D721Med (cell line): ENCODE measurements at regions not wholly inside any gene's neighbourhood (a gene's known extent, or its start where the extent isn't known, plus 50 kb on each side); places are given as distances from the start of the nearest gene placed in this dataset.

Experiments
- DNase-seq: peaks from one replicate; pipeline ENCODE4 v3.0.0; 2011; ENCODE audit warnings: low spot score; ENCODE audit not compliant: insufficient read length
- FAIRE-seq: peaks from 2 replicates; lab custom pipeline; 2011; peaks lifted over from hg19 to GRCh38; lab: Jason Lieb, UNC
- TF ChIP-seq, protein P1 (sequence below): IDR thresholded peaks from 2 replicates; pipeline ENCODE4 v1.5.1; 2012; ENCODE audit warnings: mild to moderate bottlenecking, control low read depth; ENCODE audit not compliant: insufficient read depth; ENCODE audit errors: missing control alignments

- DNase-seq (no peak), FAIRE-seq (no peak)
- TF ChIP-seq, protein P1, sequence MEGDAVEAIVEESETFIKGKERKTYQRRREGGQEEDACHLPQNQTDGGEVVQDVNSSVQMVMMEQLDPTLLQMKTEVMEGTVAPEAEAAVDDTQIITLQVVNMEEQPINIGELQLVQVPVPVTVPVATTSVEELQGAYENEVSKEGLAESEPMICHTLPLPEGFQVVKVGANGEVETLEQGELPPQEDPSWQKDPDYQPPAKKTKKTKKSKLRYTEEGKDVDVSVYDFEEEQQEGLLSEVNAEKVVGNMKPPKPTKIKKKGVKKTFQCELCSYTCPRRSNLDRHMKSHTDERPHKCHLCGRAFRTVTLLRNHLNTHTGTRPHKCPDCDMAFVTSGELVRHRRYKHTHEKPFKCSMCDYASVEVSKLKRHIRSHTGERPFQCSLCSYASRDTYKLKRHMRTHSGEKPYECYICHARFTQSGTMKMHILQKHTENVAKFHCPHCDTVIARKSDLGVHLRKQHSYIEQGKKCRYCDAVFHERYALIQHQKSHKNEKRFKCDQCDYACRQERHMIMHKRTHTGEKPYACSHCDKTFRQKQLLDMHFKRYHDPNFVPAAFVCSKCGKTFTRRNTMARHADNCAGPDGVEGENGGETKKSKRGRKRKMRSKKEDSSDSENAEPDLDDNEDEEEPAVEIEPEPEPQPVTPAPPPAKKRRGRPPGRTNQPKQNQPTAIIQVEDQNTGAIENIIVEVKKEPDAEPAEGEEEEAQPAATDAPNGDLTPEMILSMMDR, result no peak
Observed at GRCh38 chr6:146881228-146882181, 282.7 kb downstream of the ADGB start.

DNA sequence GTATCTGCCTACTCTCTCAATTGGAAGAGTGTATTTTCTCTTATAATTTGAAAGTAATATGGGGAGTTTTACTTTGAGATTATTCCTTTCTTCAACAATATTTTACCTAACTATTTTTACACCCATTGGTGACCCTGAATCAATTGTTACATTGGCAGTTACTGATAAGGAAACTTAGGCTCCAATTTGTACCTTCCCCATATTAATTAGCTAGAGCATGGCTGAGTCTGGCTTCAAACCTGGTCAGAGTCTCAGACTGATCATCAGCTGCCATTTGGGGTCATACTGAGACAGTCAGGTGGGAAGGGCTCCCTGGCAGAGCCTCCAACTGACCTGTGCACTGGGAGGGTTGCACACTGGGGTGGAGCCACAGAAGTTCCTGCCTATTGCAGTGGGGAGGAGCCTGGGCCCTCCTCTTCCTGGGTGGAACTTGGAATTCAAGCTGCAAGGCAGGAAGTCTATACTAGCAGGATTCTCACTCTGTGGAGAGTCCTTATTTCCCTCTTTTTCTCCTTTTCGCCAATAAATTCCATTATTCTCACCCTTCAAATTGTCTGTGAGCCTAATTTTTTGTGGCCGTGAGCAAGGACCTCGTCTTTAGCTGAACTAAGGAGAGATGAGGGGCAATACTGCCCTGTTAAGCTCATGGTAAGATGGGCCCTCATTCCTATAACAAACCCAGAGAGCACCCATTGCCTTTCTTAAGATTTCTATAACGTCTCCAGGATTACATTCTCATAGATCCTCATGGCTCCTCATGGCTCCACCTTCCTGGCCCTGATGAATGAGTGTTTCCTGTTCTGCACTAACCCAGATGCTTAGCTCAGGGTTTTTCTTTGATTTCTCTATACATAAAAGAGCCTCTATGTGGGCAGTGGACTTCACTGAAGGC lies 285.1 kb downstream of the ADGB start:
- no peak for FAIRE-seq
- TF ChIP-seq, protein P1, result no peak

DNA sequence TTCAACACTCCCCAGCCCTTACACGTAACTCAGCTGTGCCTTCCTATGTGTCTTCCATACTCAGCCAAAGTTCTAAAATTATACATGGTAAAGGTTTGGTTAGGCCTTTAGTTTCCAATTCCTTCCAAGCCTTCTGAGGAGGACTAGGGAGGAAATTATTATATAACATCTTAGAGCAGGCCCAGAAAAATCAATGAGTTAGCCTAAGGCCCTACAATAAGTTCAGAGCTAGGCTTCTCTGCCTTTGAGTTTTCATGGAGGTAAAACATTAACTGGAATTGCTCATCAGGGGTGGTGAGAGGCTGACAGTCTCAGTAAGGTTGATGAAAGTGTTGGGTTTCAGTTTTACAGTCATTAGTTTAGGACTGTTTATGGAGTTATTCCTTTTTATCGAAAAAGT lies 286.0 kb downstream of the ADGB start:
- TF ChIP-seq, protein P1, result no peak
- no peak for FAIRE-seq
- DNase-seq, result no peak

More for the DNA sequence above, 285.1 kb downstream of the ADGB start:
- no peak for DNase-seq

GRCh38 chr6:146885708-146886457 lies 287.1 kb downstream of the ADGB start:
- TF ChIP-seq, protein P1, result no peak
- DNase-seq (no peak), FAIRE-seq (no peak)

DNA sequence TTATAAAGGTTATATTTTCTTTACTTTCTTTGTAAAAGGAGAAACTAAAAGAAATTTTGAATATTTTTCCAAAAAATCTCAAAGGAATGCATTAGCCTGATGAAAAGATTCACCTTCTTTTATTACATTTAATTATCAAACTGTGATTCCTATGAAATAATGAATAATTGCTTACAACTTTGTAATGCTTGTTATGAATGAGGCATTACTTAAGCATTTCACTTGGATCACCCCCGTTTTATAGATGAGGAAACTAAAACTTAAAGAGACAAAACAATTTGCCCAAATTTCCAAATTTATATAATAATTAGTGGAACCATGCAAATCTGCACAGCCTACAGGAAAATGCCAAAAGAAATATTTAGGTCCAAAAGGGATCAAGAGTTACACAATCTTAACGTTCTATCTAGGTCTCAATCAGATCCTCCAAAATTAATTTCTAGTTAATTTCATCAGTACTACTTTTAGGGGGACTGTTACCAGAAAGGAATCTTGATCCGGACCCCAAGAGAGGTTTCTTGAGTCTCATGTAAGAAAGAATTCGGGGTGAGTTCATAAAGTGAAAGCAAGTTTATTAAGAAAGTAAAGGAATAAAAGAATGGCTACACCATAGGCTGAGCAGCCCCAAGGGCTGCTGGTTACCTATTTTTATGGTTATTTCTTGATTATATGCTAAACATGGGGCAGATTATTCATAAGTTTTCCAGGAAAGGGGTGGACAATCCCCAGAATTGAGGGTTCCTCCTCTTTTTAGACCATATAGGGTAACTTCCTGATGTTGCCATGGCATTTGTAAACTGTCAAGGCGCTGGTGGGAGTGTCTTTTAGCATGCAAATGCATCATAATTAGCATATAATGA lies 288.0 kb downstream of the ADGB start:
- TF ChIP-seq, protein P1, result no peak
- FAIRE-seq (no peak), DNase-seq (no peak)

- DNase-seq (no peak), FAIRE-seq (no peak)
- TF ChIP-seq, protein P1, result no peak
Observed at GRCh38 chr6:146887447-146888077, 288.8 kb downstream of the ADGB start.
